HepG2 (cell line): ENCODE measurements at regions not wholly inside any gene's neighbourhood (a gene's known extent, or its start where the extent isn't known, plus 50 kb on each side); places are given as distances from the start of the nearest gene placed in this dataset.

Source experiments
- ATAC-seq: fragments of 200-7000 bp; cut with Tn5 transposase; 3 replicates; pipeline ENCODE4 v1.9.1; 2020; ENCODE audit warnings: mild to moderate bottlenecking, moderate library complexity
- BruUV-seq: library from RNA; stranded (reverse); fragments of 400-500 nt; replicated peaks from 2 replicates; lab custom pipeline; 2021; lab: Mats Ljungman, UMichigan
- CTCF ChIA-PET: fragments of 300-600 bp; formaldehyde crosslinking; extraction: SDS; loops from one replicate; lab custom pipeline; 2021; ENCODE audit warnings: low total read pairs, inconsistent platforms, low intra/inter-chr PET ratio; lab: Yijun Ruan, JAX
- POLR2A ChIA-PET: fragments of 350-600 bp; sonication (Branson Sonifier 250); formaldehyde crosslinking; loops from one replicate; lab custom pipeline; 2020; ENCODE audit warnings: antibody characterized with exemption, inconsistent platforms; lab: Yijun Ruan, JAX
- DNase-seq: peaks from one replicate; pipeline ENCODE4 v3.0.0-alpha.2; 2015; ENCODE audit warnings: low spot score
- FAIRE-seq: peaks from 3 replicates; lab custom pipeline; 2011; peaks lifted over from hg19 to GRCh38; lab: Jason Lieb, UNC
- H2AFZ ChIP-seq: one replicate; pipeline ENCODE4 v1.6.1; 2011; ENCODE audit warnings: low read length, inconsistent platforms
- H3K27ac ChIP-seq: fragments of 300-600 bp; 3 replicates; pipeline ENCODE4 v1.8.0; 2011; ENCODE audit warnings: mixed run types, mild to moderate bottlenecking, mixed read lengths, low read length, inconsistent platforms; ENCODE audit not compliant: insufficient read depth; ENCODE audit errors: extremely low read length
- H3K27me3 ChIP-seq, 2 experiments: fragments of 200-600 bp in 1 of 2; 2 replicates in 1 of 2; 3 replicates in 1 of 2; pipeline versions ENCODE4 v1.6.0 to v1.8.0; 2011; ENCODE audit warnings: low read length in 2 of 2, mild to moderate bottlenecking in 2 of 2, moderate library complexity in 2 of 2, inconsistent platforms in 1 of 2; ENCODE audit not compliant: insufficient read depth in 2 of 2, control insufficient read depth in 1 of 2
- H3K36me3 ChIP-seq, 2 experiments: fragments of 200-600 bp in 1 of 2; replicated peaks in 1 of 2; 2 replicates in 1 of 2; 3 replicates in 1 of 2; pipeline versions ENCODE4 v1.5.1 to v1.8.0; 2011; ENCODE audit warnings: low read length in 2 of 2, inconsistent platforms in 1 of 2; ENCODE audit not compliant: insufficient read depth in 2 of 2, control insufficient read depth in 1 of 2
- H3K4me1 ChIP-seq: 2 replicates; pipeline ENCODE4 v1.5.1; 2012; ENCODE audit warnings: low read length, inconsistent platforms; ENCODE audit not compliant: insufficient read depth
- H3K4me2 ChIP-seq: 2 replicates; pipeline ENCODE4 v1.6.0; 2011; ENCODE audit warnings: low read depth, low read length, inconsistent platforms
- H3K4me3 ChIP-seq, 3 experiments: fragments of 200-600 bp in 1 of 3; sonication (generic), shearing (Covaris generic) in 1 of 3; replicated peaks in 1 of 3; 2 replicates each; pipeline ENCODE4 v1.5.1; 2011 to 2016; ENCODE audit warnings: low read length in 3 of 3, inconsistent platforms in 2 of 3, low read depth in 2 of 3, mild to moderate bottlenecking in 2 of 3, control low read depth in 1 of 3, mixed read lengths in 1 of 3; ENCODE audit not compliant: insufficient read depth in 1 of 3
- H3K79me2 ChIP-seq: one replicate; pipeline ENCODE4 v1.6.1; 2011; ENCODE audit warnings: low read length, inconsistent platforms; ENCODE audit not compliant: insufficient read depth
- H3K9ac ChIP-seq: 2 replicates; pipeline ENCODE4 v1.6.0; 2011; ENCODE audit warnings: mild to moderate bottlenecking, low read depth, low read length, inconsistent platforms; ENCODE audit not compliant: insufficient read depth
- H3K9me3 ChIP-seq: 2 replicates; pipeline ENCODE4 v1.5.1; 2012; ENCODE audit warnings: mild to moderate bottlenecking, low read length
- H4K20me1 ChIP-seq: 2 replicates; pipeline ENCODE4 v1.6.0; 2011; ENCODE audit warnings: inconsistent platforms, mild to moderate bottlenecking, low read length, moderate library complexity; ENCODE audit not compliant: insufficient read depth
- ETV5 ChIP-seq: IDR thresholded peaks from 2 replicates; pipeline ENCODE4 v1.6.1; 2018; ENCODE audit warnings: missing biosample characterization, missing genetic modification reagents, inconsistent platforms, borderline replicate concordance
- HDAC6 ChIP-seq: fragments of 200-600 bp; sonication (generic); IDR thresholded peaks from 2 replicates; pipeline ENCODE4 v1.7.0; 2017; ENCODE audit warnings: mild to moderate bottlenecking, antibody characterized with exemption, low read length, low read depth
- KDM4B ChIP-seq: sonication (generic); formaldehyde crosslinking; IDR thresholded peaks from 2 replicates; pipeline ENCODE4 v1.4.0; 2020; ENCODE audit warnings: missing genetic modification reagents
- MTA3 ChIP-seq: sonication (generic); formaldehyde crosslinking; IDR thresholded peaks from 2 replicates; pipeline ENCODE4 v1.4.0; 2020; ENCODE audit warnings: missing genetic modification reagents
- PCBP1 ChIP-seq: fragments of 200-400 bp; formaldehyde crosslinking; IDR thresholded peaks from 2 replicates; pipeline ENCODE4 v1.6.1; 2017; ENCODE audit warnings: mild to moderate bottlenecking, low read depth, low read length, borderline replicate concordance
- PLSCR1 ChIP-seq: sonication (generic); formaldehyde crosslinking; IDR thresholded peaks from 2 replicates; pipeline ENCODE4 v1.5.0; 2020; ENCODE audit warnings: missing genetic modification reagents, mild to moderate bottlenecking, borderline replicate concordance
- PRDM15 ChIP-seq: sonication (generic); formaldehyde crosslinking; IDR thresholded peaks from 2 replicates; pipeline ENCODE4 v1.4.0; 2020; ENCODE audit warnings: missing genetic modification reagents
- SYNCRIP ChIP-seq: fragments of 200-400 bp; formaldehyde crosslinking; IDR thresholded peaks from 2 replicates; pipeline ENCODE4 v1.6.1; 2018; ENCODE audit warnings: mild to moderate bottlenecking, low read depth, low read length; ENCODE audit not compliant: insufficient read depth
- ZFP37 ChIP-seq: sonication (generic); formaldehyde crosslinking; IDR thresholded peaks from 2 replicates; pipeline ENCODE4 v1.4.0; 2020; ENCODE audit warnings: missing genetic modification reagents, borderline replicate concordance
- ZFX ChIP-seq: sonication (generic); formaldehyde crosslinking; IDR thresholded peaks from 2 replicates; pipeline ENCODE4 v1.4.0; 2020; ENCODE audit warnings: mild to moderate bottlenecking, low read depth, missing genetic modification reagents, moderate library complexity
- ZKSCAN5 ChIP-seq: sonication (generic); formaldehyde crosslinking; IDR thresholded peaks from 2 replicates; pipeline ENCODE4 v1.5.1; 2020; ENCODE audit warnings: mild to moderate bottlenecking, missing genetic modification reagents
- ZNF569 ChIP-seq: sonication (generic); formaldehyde crosslinking; IDR thresholded peaks from 2 replicates; pipeline ENCODE4 v1.5.0; 2020; ENCODE audit warnings: mild to moderate bottlenecking, missing genetic modification reagents, moderate library complexity, borderline replicate concordance
- ZNF839 ChIP-seq: sonication (generic); formaldehyde crosslinking; IDR thresholded peaks from 2 replicates; pipeline ENCODE4 v1.4.0; 2020; ENCODE audit warnings: missing genetic modification reagents, mild to moderate bottlenecking, borderline replicate concordance
- ZSCAN22 ChIP-seq: sonication (generic); formaldehyde crosslinking; IDR thresholded peaks from 2 replicates; pipeline ENCODE4 v1.4.0; 2020; ENCODE audit warnings: mild to moderate bottlenecking, missing genetic modification reagents
- WGBS: methylation state at CpG from one replicate; pipeline ENCODE4 v1.1.6; 2017; ENCODE audit warnings: low lambda C conversion rate; 5-methylcytosine and 5-hydroxymethylcytosine counted together
- in situ Hi-C: cut with HindIII; loops from 2 replicates; pipeline ENCODE4 v1.10.0; 2017; ENCODE audit warnings: low pct_unique_long_range_greater_than_20kb; ENCODE audit not compliant: extremely low pct_ligation_motif_present
- intact Hi-C: fragments of 100-400 bp; cut with micrococcal nuclease; formaldehyde crosslinking; loops from one replicate; pipeline ENCODE4 v1.10.0; 2022; ENCODE audit not compliant: unreplicated experiment

DNA sequence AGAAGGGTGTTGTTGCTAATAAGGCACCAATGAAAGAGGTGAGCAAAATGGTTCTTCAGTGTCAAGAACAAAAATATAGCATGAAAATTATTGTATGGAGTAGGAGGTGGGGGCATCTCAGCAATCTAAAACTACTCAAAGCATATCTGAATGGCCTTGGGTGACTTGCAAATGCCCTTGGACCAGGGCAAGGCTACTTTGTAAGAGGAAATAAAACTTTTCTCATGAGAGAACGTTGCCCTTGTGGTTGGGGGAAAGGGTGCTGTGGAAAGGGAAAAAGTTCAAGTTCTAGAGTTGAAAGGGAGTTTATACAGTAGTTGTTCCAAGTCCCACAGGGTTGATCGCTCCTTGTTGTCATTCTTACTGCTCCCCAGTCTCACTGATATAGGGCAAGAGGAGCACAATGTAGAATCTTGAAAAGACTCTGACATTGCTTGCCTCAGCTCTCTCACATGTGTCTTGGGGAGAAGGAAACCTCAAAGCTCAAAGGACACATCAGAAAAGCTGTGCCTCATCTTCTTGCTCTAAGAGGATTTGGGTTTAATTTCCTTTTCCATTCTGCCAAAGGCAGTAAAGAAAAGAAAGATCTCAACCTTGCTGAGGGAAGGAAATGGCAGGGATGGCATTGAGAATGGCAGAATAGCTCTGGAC is 270.5 kb downstream of the DUSP6 start (continued):
- TF ChIP-seq PCBP1 (no peak), HDAC6 (no peak), ZNF569 (CRISPR knock-in tag) (no peak), ZFP37 (CRISPR knock-in tag) (no peak), PLSCR1 (CRISPR knock-in tag) (no peak), KDM4B (CRISPR knock-in tag) (no peak), ETV5 (CRISPR knock-in tag) (no peak)

GRCh38 chr12:89080793-89081465 is 271.4 kb downstream of the DUSP6 start:
- H2AFZ ChIP-seq = no peak overlapping the region
- no peaks in the 10 kb centered on the region for H4K20me1 ChIP-seq
- in situ Hi-C loops (no loop called here), intact Hi-C loops (no loop called here)
- POLR2A ChIA-PET = no interaction called here
- no TSS peak for BruUV-seq
- H3K9ac ChIP-seq = no peak overlapping the region
- WGBS = 37% methylated on average over 3 of the region's 3 CpGs
- H3K27me3 ChIP-seq = no peaks in the 10 kb centered on the region; a peak in 1 of 5 replicates
- H3K4me3 ChIP-seq = no peak overlapping the region
- H3K4me1 ChIP-seq = no peaks in the 10 kb centered on the region
- FAIRE-seq = no peak
- no peak for ATAC-seq
- H3K9me3 ChIP-seq = no peaks in the 10 kb centered on the region
- DNase-seq = no peak
- H3K4me2 ChIP-seq = no peak overlapping the region
- CTCF ChIA-PET = no interaction called here
- H3K36me3 ChIP-seq = no peaks in the 10 kb centered on the region
- no peaks in the 10 kb centered on the region for H3K79me2 ChIP-seq
- H3K27ac ChIP-seq = no peak overlapping the region
- TF ChIP-seq ZFX = no peak
- TF ChIP-seq MTA3 (CRISPR knock-in tag) = no peak
- no peak for TF ChIP-seq SYNCRIP
- TF ChIP-seq ZKSCAN5 (CRISPR knock-in tag) = no peak
- no peak for TF ChIP-seq ZNF839 (CRISPR knock-in tag)
- TF ChIP-seq PRDM15 (CRISPR knock-in tag) = no peak
- TF ChIP-seq ZSCAN22 (CRISPR knock-in tag) = no peak
